ENCODE measurements at regions not wholly inside any gene's neighbourhood (a gene's known extent, or its start where the extent isn't known, plus 50 kb on each side); places are given as distances from the start of the nearest gene placed in this dataset.

DNA sequence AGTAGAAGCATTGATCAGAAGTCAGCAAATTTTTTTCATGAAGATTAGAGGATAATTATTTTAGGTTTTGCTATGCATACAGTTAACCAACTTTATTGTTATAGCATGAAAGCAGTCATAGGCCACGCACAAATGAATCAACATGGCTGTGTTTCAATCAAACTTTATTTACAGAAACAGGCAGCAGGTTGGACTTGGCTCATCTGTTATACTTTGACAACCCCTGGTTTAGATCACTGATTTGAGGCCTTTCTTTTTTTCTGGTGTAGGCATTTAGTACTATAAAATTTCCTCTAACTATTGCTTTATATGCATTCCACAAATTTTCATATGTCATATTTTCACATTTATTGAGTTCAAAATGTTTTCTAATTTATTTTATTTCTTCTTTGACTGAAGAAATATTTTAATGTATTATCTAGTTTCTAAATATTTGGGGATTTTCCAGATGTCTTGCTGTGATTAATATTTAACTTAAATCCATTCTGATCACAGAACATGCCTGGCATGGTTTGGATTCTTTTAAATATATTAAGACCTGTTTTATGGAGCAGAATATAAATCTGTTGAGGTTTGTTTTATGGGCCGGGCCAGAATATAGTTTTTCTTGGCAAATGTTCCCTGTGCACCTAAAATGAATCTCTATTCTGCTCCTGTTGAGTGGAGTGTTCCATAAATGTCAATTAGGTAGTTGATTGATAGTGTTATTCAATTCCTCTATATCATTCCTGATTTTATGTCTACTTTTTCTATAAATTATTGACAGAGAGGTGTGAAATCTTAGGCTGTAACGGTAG, 116.3 kb upstream of the KLHL29 start:
- H2AFZ ChIP-seq, result no peak overlapping the region
- H3K27me3 ChIP-seq (ENCODE audit: control insufficient read depth, insufficient read depth, low read length), result no peaks in the 10 kb centered on the region
- no peaks in the 10 kb centered on the region for H3K36me3 ChIP-seq (ENCODE audit: control insufficient read depth, insufficient read depth, low read length)
- no peaks in the 10 kb centered on the region for H3K4me1 ChIP-seq
- no peak overlapping the region for H3K27ac ChIP-seq
- no peaks in the 10 kb centered on the region for H3K79me2 ChIP-seq
- TF ChIP-seq, protein P1, sequence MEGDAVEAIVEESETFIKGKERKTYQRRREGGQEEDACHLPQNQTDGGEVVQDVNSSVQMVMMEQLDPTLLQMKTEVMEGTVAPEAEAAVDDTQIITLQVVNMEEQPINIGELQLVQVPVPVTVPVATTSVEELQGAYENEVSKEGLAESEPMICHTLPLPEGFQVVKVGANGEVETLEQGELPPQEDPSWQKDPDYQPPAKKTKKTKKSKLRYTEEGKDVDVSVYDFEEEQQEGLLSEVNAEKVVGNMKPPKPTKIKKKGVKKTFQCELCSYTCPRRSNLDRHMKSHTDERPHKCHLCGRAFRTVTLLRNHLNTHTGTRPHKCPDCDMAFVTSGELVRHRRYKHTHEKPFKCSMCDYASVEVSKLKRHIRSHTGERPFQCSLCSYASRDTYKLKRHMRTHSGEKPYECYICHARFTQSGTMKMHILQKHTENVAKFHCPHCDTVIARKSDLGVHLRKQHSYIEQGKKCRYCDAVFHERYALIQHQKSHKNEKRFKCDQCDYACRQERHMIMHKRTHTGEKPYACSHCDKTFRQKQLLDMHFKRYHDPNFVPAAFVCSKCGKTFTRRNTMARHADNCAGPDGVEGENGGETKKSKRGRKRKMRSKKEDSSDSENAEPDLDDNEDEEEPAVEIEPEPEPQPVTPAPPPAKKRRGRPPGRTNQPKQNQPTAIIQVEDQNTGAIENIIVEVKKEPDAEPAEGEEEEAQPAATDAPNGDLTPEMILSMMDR (IDR thresholded peaks at IDR 0.05), result no peak
- H3K4me3 ChIP-seq (ENCODE audit: low read depth, low read length), result no peak overlapping the region
- no peak overlapping the region for H3K4me2 ChIP-seq (ENCODE audit: low read length)
- H3K9me3 ChIP-seq (ENCODE audit: control insufficient read depth, low read length), result no peaks in the 10 kb centered on the region
- H3K9ac ChIP-seq, result no peak overlapping the region

DNA sequence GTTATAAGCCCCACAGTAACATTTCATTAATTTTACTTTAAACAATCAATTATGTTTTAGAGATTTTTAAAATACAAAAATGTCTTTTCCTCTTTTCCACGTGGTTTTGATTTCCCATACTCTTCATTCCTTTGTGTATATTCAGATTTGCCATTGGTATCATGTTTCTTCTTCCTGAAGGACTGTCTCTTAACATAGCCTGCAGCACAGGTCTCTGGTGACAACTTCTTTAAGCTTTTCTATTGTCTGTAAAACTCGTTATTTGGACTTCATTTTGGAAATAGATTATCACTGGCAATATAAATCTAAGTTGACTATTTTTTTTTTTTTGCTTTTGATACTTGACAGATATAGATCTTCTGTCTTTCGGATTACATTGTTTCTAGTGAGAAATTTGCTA, 115.2 kb upstream of the KLHL29 start:
- Histone ChIP-seq H3K36me3 (ENCODE audit: control insufficient read depth, insufficient read depth, low read length) (no peaks in the 10 kb centered on the region), H3K4me3 (ENCODE audit: low read depth, low read length) (no peak overlapping the region), H3K9ac (no peak overlapping the region), H3K9me3 (ENCODE audit: control insufficient read depth, low read length) (no peaks in the 10 kb centered on the region), H3K4me2 (ENCODE audit: low read length) (no peak overlapping the region), H2AFZ (no peak overlapping the region), H3K27ac (no peak overlapping the region), H3K27me3 (ENCODE audit: control insufficient read depth, insufficient read depth, low read length) (no peaks in the 10 kb centered on the region), H3K4me1 (no peaks in the 10 kb centered on the region), H3K79me2 (no peaks in the 10 kb centered on the region)
- TF ChIP-seq, protein P1 (IDR thresholded peaks at IDR 0.05), result no peak

DNA sequence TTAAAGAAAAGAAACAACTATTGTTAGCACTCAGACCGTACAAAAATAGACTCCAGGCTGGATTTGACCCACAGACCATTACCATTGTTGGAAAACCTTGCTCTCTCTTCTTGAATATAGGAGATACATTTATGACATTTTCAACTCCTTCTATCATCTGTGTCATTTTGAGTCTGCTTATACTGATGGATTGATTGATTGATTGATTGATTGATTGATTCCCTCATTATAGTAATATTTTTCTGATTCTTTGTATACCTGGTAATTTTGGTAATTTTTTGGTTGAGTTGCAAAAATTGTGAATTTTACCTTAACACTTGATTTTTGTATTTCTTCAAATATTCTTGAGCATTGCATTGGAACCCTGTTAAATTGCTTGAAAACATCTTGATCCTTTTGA, 114.2 kb upstream of the KLHL29 start:
- no peaks in the 10 kb centered on the region for H3K27me3 ChIP-seq (ENCODE audit: control insufficient read depth, insufficient read depth, low read length)
- H3K4me2 ChIP-seq (ENCODE audit: low read length), result no peak overlapping the region
- no peaks in the 10 kb centered on the region for H3K4me1 ChIP-seq
- H3K9me3 ChIP-seq (ENCODE audit: control insufficient read depth, low read length), result no peaks in the 10 kb centered on the region
- TF ChIP-seq, protein P1 (IDR thresholded peaks at IDR 0.05), result no peak
- H3K79me2 ChIP-seq, result no peaks in the 10 kb centered on the region
- no peak overlapping the region for H3K27ac ChIP-seq
- H3K36me3 ChIP-seq (ENCODE audit: control insufficient read depth, insufficient read depth, low read length), result no peaks in the 10 kb centered on the region
- no peak overlapping the region for H3K9ac ChIP-seq
- H3K4me3 ChIP-seq (ENCODE audit: low read depth, low read length), result no peak overlapping the region
- no peak overlapping the region for H2AFZ ChIP-seq

GRCh38 chr2:23271230-23271629, 113.7 kb upstream of the KLHL29 start:
- no peaks in the 10 kb centered on the region for H3K79me2 ChIP-seq
- H2AFZ ChIP-seq, result no peak overlapping the region
- H3K4me2 ChIP-seq (ENCODE audit: low read length), result no peak overlapping the region
- H3K27me3 ChIP-seq (ENCODE audit: control insufficient read depth, insufficient read depth, low read length), result no peaks in the 10 kb centered on the region
- H3K4me1 ChIP-seq, result no peaks in the 10 kb centered on the region
- H3K36me3 ChIP-seq (ENCODE audit: control insufficient read depth, insufficient read depth, low read length), result no peaks in the 10 kb centered on the region
- H3K4me3 ChIP-seq (ENCODE audit: low read depth, low read length), result no peak overlapping the region
- TF ChIP-seq, protein P1 (IDR thresholded peaks at IDR 0.05), result no peak
- no peak overlapping the region for H3K27ac ChIP-seq
- H3K9me3 ChIP-seq (ENCODE audit: control insufficient read depth, low read length), result no peaks in the 10 kb centered on the region
- no peak overlapping the region for H3K9ac ChIP-seq

GRCh38 chr2:23273786-23274185, 111.2 kb upstream of the KLHL29 start:
- Histone ChIP-seq H3K4me3 (ENCODE audit: low read depth, low read length) (no peak overlapping the region), H2AFZ (no peak overlapping the region), H3K4me1 (no peaks in the 10 kb centered on the region), H3K4me2 (ENCODE audit: low read length) (no peak overlapping the region), H3K9ac (no peak overlapping the region), H3K79me2 (no peaks in the 10 kb centered on the region), H3K27ac (no peak overlapping the region), H3K9me3 (ENCODE audit: control insufficient read depth, low read length) (no peaks in the 10 kb centered on the region), H3K36me3 (ENCODE audit: control insufficient read depth, insufficient read depth, low read length) (no peaks in the 10 kb centered on the region), H3K27me3 (ENCODE audit: control insufficient read depth, insufficient read depth, low read length) (no peaks in the 10 kb centered on the region)
- TF ChIP-seq, protein P1 (IDR thresholded peaks at IDR 0.05), result no peak

Data from parathyroid adenoma (tissue), 2 donors.